ENCODE measurements at regions not wholly inside any gene's neighbourhood (a gene's known extent, or its start where the extent isn't known, plus 50 kb on each side); places are given as distances from the start of the nearest gene placed in this dataset.
"Not testable (repeated sequence)": the region's sequence is repeated elsewhere in the genome, so short reads cannot be mapped to it uniquely, and the experiment has no call there.

DNA sequence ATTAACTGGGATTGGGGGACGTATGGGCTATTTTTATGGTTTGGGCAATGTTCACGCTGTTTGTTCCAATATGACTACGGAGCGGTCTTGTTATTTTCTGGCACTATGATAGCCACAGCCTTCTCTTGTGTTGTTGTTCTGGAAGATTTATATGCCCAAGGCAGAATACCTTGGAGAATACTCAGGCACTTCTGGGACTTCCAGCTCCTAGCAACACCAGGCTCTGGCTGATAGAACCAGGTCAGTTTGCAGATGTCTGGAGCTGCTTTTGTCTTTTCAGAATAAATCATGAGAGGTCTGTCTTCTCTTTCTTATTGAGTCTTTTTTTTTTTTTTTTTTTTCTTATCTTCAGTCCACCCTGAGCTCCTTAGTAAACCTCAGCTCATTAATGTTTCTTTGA lies 262.5 kb downstream of the MED10 start:
- no peak for ATAC-seq (replicated peaks in 1 of 2)
- Mint-ChIP-seq H3K36me3 (ENCODE audit: insufficient read depth in 2 of 2) (no peaks in the 10 kb centered on the region), H3K4me3 (no peak overlapping the region)

GRCh38 chr5:6112538-6112937 lies 265.8 kb downstream of the MED10 start:
- H3K27ac Mint-ChIP-seq = no peak overlapping the region
- ATAC-seq (replicated peaks in 1 of 2) (no peak), DNase-seq (no peak)
- no peaks in the 10 kb centered on the region for H3K4me1 Mint-ChIP-seq (ENCODE audit: low read depth)
- no peaks in the 10 kb centered on the region for H3K36me3 Mint-ChIP-seq (ENCODE audit: insufficient read depth in 2 of 2)
- H3K4me3 Mint-ChIP-seq = no peak overlapping the region
- H3K27me3 Mint-ChIP-seq (ENCODE audit: low read depth) = no peaks in the 10 kb centered on the region
- H3K9me3 Mint-ChIP-seq = no peaks in the 10 kb centered on the region

More for the DNA sequence above, 262.5 kb downstream of the MED10 start:
- Mint-ChIP-seq H3K4me1 (ENCODE audit: low read depth) (no peaks in the 10 kb centered on the region), H3K27me3 (ENCODE audit: low read depth) (peaks cover 6% of the 10 kb centered on the region), H3K9me3 (peaks cover 2 to 3% of the 10 kb centered on the region in 2 donors), H3K27ac (no peak overlapping the region)
- DNase-seq = no peak

GRCh38 chr5:6112125-6112524 lies 266.2 kb downstream of the MED10 start:
- Mint-ChIP-seq H3K9me3 (no peaks in the 10 kb centered on the region), H3K4me3 (no peak overlapping the region), H3K27me3 (ENCODE audit: low read depth) (no peaks in the 10 kb centered on the region), H3K4me1 (ENCODE audit: low read depth) (no peaks in the 10 kb centered on the region), H3K36me3 (ENCODE audit: insufficient read depth in 2 of 2) (no peaks in the 10 kb centered on the region), H3K27ac (no peak overlapping the region)
- DNase-seq = no peak
- no peak for ATAC-seq (replicated peaks in 1 of 2)

- no peak for ATAC-seq (replicated peaks in 1 of 2)
- H3K9me3 Mint-ChIP-seq = no peaks in the 10 kb centered on the region
These were observed 267.2 kb downstream of the MED10 start for GRCh38 chr5:6111131-6111530.

GRCh38 chr5:6110441-6111005 lies 267.8 kb downstream of the MED10 start:
- H3K36me3 Mint-ChIP-seq (ENCODE audit: insufficient read depth in 2 of 2) = no peaks in the 10 kb centered on the region
- no peaks in the 10 kb centered on the region for H3K27me3 Mint-ChIP-seq (ENCODE audit: low read depth)
- no peaks in the 10 kb centered on the region for H3K9me3 Mint-ChIP-seq
- no peak for DNase-seq
- H3K4me1 Mint-ChIP-seq (ENCODE audit: low read depth) = no peaks in the 10 kb centered on the region
- no peak for ATAC-seq (replicated peaks in 1 of 2)
- H3K27ac Mint-ChIP-seq = no peak overlapping the region
- H3K4me3 Mint-ChIP-seq = no peak overlapping the region

More at GRCh38 chr5:6111131-6111530, 267.2 kb downstream of the MED10 start:
- Mint-ChIP-seq H3K4me1 (ENCODE audit: low read depth) (no peaks in the 10 kb centered on the region), H3K27me3 (ENCODE audit: low read depth) (no peaks in the 10 kb centered on the region), H3K4me3 (no peak overlapping the region), H3K36me3 (ENCODE audit: insufficient read depth in 2 of 2) (no peaks in the 10 kb centered on the region), H3K27ac (no peak overlapping the region)
- DNase-seq = no peak

DNA sequence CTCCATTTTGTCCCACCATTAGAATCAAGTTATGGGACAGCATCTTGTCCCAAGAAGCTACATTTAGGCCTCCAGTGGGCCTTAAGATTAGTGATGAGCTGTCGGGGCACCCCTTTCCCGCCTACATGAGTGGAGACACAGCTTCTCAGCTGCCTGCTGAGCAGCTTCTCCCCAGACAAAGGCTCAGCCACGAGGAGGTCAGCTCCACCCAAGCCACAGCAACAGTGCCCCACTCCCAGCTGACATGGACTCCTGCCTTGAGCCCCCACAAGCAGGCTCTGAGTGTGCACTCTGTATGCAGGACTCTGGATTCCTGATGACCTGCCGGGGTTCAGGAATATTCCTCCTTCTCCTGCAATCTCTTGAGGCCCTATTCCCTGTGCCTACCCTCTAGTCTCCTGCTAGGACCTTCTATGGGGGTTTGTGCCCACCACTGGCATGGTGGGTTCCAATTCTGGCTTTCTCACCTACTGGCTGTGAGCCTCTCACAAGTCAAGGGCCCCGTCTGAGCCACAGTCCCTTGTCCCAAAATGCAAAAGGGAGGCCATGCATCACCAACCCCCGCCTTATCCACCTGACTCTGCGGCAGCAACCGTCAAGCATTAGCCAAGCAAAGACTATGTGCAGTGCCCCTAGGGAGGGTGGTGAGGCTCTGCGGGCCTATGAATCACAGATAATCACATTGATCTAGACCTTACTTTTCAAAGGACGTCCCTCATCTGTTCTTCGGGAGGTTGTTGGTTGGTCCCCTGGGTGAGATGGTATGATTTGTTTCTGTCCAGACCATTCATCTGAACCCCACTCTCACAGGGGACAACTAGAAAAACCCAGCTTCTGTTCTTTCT lies 269.1 kb downstream of the MED10 start:
- Mint-ChIP-seq H3K27me3 (ENCODE audit: low read depth) (no peaks in the 10 kb centered on the region), H3K9me3 (no peaks in the 10 kb centered on the region), H3K4me3 (no peak overlapping the region), H3K36me3 (ENCODE audit: insufficient read depth in 2 of 2) (no peaks in the 10 kb centered on the region), H3K27ac (no peak overlapping the region), H3K4me1 (ENCODE audit: low read depth) (no peaks in the 10 kb centered on the region)
- no peak for ATAC-seq (replicated peaks in 1 of 2)
- DNase-seq = no peak

GRCh38 chr5:6108540-6108848 lies 269.9 kb downstream of the MED10 start:
- no peaks in the 10 kb centered on the region for H3K9me3 Mint-ChIP-seq
- no peaks in the 10 kb centered on the region for H3K27me3 Mint-ChIP-seq (ENCODE audit: low read depth)
- no peak overlapping the region for H3K27ac Mint-ChIP-seq
- ATAC-seq (replicated peaks in 1 of 2) = no peak
- H3K4me3 Mint-ChIP-seq = no peak overlapping the region
- no peak for DNase-seq
- H3K4me1 Mint-ChIP-seq (ENCODE audit: low read depth) = no peaks in the 10 kb centered on the region
- H3K36me3 Mint-ChIP-seq (ENCODE audit: insufficient read depth in 2 of 2) = no peaks in the 10 kb centered on the region

GRCh38 chr5:6107675-6108539 lies 270.4 kb downstream of the MED10 start:
- no peaks in the 10 kb centered on the region for H3K36me3 Mint-ChIP-seq (ENCODE audit: insufficient read depth in 2 of 2)
- ATAC-seq (replicated peaks in 1 of 2) = no peak

GRCh38 chr5:6106756-6107155 lies 271.6 kb downstream of the MED10 start:
- Mint-ChIP-seq H3K36me3 (ENCODE audit: insufficient read depth in 2 of 2) (no peaks in the 10 kb centered on the region), H3K9me3 (peaks cover 0 to 4% of the 10 kb centered on the region in 2 donors), H3K4me3 (no peak overlapping the region), H3K27me3 (ENCODE audit: low read depth) (no peaks in the 10 kb centered on the region), H3K27ac (no peak overlapping the region), H3K4me1 (ENCODE audit: low read depth) (no peaks in the 10 kb centered on the region)
- DNase-seq (no peak), ATAC-seq (replicated peaks in 1 of 2) (no peak)

More at GRCh38 chr5:6107675-6108539, 270.4 kb downstream of the MED10 start:
- Mint-ChIP-seq H3K27me3 (ENCODE audit: low read depth) (no peaks in the 10 kb centered on the region), H3K4me3 (no peak overlapping the region), H3K4me1 (ENCODE audit: low read depth) (no peaks in the 10 kb centered on the region), H3K27ac (no peak overlapping the region), H3K9me3 (no peaks in the 10 kb centered on the region)
- no peak for DNase-seq

- no peaks in the 10 kb centered on the region for H3K27me3 Mint-ChIP-seq (ENCODE audit: low read depth)
- no peaks in the 10 kb centered on the region for H3K4me1 Mint-ChIP-seq (ENCODE audit: low read depth)
- no peak overlapping the region for H3K27ac Mint-ChIP-seq
- ATAC-seq (replicated peaks in 1 of 2) (no peak), DNase-seq (no peak)
- peaks cover 0 to 4% of the 10 kb centered on the region in 2 donors for H3K9me3 Mint-ChIP-seq
- no peak overlapping the region for H3K4me3 Mint-ChIP-seq
- H3K36me3 Mint-ChIP-seq (ENCODE audit: insufficient read depth in 2 of 2) = no peaks in the 10 kb centered on the region
These were observed 273.0 kb downstream of the MED10 start for GRCh38 chr5:6105320-6105719.

DNA sequence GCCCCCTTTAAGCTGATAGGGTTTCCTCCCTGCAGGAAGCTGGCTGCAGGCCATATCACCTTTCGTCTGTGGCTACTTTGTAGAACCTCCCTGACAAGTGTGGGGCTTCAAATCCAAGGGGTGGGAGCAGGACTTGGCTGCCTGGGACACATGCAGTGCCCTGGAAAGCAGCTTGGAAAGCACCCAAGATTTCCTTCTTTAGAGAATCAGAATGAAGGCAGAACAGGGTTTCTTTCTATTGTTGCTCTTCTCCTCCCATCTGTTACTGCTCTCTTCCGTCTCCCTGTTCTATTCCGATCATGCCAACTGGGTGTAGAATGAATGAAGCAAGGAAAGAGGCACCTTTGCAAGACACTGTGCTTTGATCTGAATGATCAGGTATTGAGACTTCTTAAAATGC lies 282.2 kb downstream of the MED10 start:
- no peaks in the 10 kb centered on the region for H3K36me3 Mint-ChIP-seq (ENCODE audit: insufficient read depth in 2 of 2)
- H3K9me3 Mint-ChIP-seq = peaks cover 3 to 4% of the 10 kb centered on the region in 2 donors
- H3K4me3 Mint-ChIP-seq = no peak overlapping the region
- no peak overlapping the region for H3K27ac Mint-ChIP-seq
- ATAC-seq (replicated peaks in 1 of 2) (no peak), DNase-seq (no peak)
- no peaks in the 10 kb centered on the region for H3K4me1 Mint-ChIP-seq (ENCODE audit: low read depth)
- no peaks in the 10 kb centered on the region for H3K27me3 Mint-ChIP-seq (ENCODE audit: low read depth)

GRCh38 chr5:6094180-6094579 lies 284.2 kb downstream of the MED10 start:
- not testable (repeated sequence) for H3K36me3 Mint-ChIP-seq (ENCODE audit: insufficient read depth in 2 of 2); DNase-seq; H3K4me1 Mint-ChIP-seq (ENCODE audit: low read depth); ATAC-seq (replicated peaks in 1 of 2); H3K9me3 Mint-ChIP-seq; H3K27me3 Mint-ChIP-seq (ENCODE audit: low read depth); H3K4me3 Mint-ChIP-seq; H3K27ac Mint-ChIP-seq

DNA sequence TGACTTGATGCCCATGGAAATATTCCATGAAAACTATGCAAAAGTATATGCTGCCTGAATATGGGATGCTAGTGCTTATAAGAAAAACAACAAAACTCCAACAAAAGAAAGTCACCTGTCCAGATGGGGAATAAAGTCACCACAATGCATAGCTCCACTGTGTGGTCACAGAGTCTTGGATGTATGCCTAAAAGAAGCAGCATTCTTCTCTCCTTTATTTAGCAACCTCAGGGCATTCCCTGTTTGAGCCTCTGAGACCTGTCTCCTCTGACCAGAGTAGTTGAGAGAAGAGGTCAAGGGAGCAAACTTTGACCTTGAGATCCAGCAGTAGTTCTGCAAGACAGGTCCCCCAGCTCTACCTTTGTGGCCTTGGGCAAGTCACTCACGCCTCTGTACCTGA lies 287.5 kb downstream of the MED10 start:
- Mint-ChIP-seq H3K27ac (no peak overlapping the region), H3K9me3 (peaks cover 2 to 4% of the 10 kb centered on the region in 2 donors), H3K27me3 (ENCODE audit: low read depth) (no peaks in the 10 kb centered on the region), H3K4me3 (no peak overlapping the region), H3K4me1 (ENCODE audit: low read depth) (no peaks in the 10 kb centered on the region), H3K36me3 (ENCODE audit: insufficient read depth in 2 of 2) (no peaks in the 10 kb centered on the region)
- DNase-seq = no peak
- ATAC-seq (replicated peaks in 1 of 2) = no peak

All from activated T-cell treated with anti-CD3 and anti-CD28 coated beads, Interleukin-2, amount 50 U/mL, for 72 hours (primary cell).